Caco-2 (cell line): ENCODE measurements at regions not wholly inside any gene's neighbourhood (a gene's known extent, or its start where the extent isn't known, plus 50 kb on each side); places are given as distances from the start of the nearest gene placed in this dataset.

Experiments
- BruUV-seq: library from RNA; stranded (reverse); fragments of 400-500 nt; replicated peaks from 2 replicates; lab custom pipeline; 2021; lab: Mats Ljungman, UMichigan
- CTCF ChIA-PET: fragments of 300-600 bp; sonication (Branson Sonifier 250); formaldehyde crosslinking; loops from one replicate; lab custom pipeline; 2022; ENCODE audit warnings: antibody characterized with exemption; lab: Charles Lee
- POLR2A ChIA-PET: fragments of 300-600 bp; sonication (Branson Sonifier 250); formaldehyde crosslinking; loops from one replicate; lab custom pipeline; 2022; ENCODE audit warnings: antibody characterized with exemption; lab: Charles Lee
- DNase-seq, 2 experiments: peaks; one replicate each; pipeline versions ENCODE4 v3.0.0 to v3.0.0-alpha.2; 2020 to 2022
- H3K27me3 ChIP-seq: replicated peaks from 2 replicates; pipeline ENCODE4 v1.6.0; 2011; ENCODE audit warnings: low read length; ENCODE audit not compliant: control insufficient read depth, insufficient read depth
- H3K36me3 ChIP-seq: 2 replicates; pipeline ENCODE4 v1.5.1; 2011; ENCODE audit warnings: low read length; ENCODE audit not compliant: control insufficient read depth, insufficient read depth
- H3K4me1 ChIP-seq: fragments of 250-450 bp; sonication (Bioruptor Pico); 2 replicates; pipeline ENCODE4 v1.5.1; 2020; ENCODE audit warnings: mild to moderate bottlenecking
- H3K4me3 ChIP-seq: 2 replicates; pipeline ENCODE4 v1.5.1; 2011; ENCODE audit warnings: low read depth, mild to moderate bottlenecking, control low read depth, low read length
- H3K9me3 ChIP-seq: fragments of 250-450 bp; sonication (Bioruptor Pico); 2 replicates; pipeline ENCODE4 v1.5.1; 2020; ENCODE audit warnings: mild to moderate bottlenecking, moderate library complexity
- H3K27ac Mint-ChIP-seq: one replicate; pipeline ENCODE4 v1.8.0; 2022; ENCODE audit warnings: mixed read lengths; ENCODE audit not compliant: unreplicated experiment
- H3K27me3 Mint-ChIP-seq: one replicate; pipeline ENCODE4 v1.8.0; 2022; ENCODE audit warnings: mixed read lengths; ENCODE audit not compliant: insufficient read depth, unreplicated experiment
- H3K36me3 Mint-ChIP-seq: one replicate; pipeline ENCODE4 v1.8.0; 2022; ENCODE audit warnings: mild to moderate bottlenecking, mixed read lengths; ENCODE audit not compliant: insufficient read depth, unreplicated experiment
- H3K4me1 Mint-ChIP-seq: one replicate; pipeline ENCODE4 v1.8.0; 2022; ENCODE audit warnings: low read depth, mixed read lengths; ENCODE audit not compliant: unreplicated experiment
- H3K4me3 Mint-ChIP-seq: one replicate; pipeline ENCODE4 v1.8.0; 2022; ENCODE audit warnings: mild to moderate bottlenecking, moderate library complexity, mixed read lengths; ENCODE audit not compliant: unreplicated experiment
- H3K9me3 Mint-ChIP-seq: one replicate; pipeline ENCODE4 v1.8.0; 2022; ENCODE audit warnings: mixed read lengths; ENCODE audit not compliant: unreplicated experiment
- intact Hi-C: fragments of 100-400 bp; cut with micrococcal nuclease; formaldehyde crosslinking; loops from one replicate; pipeline ENCODE4 v1.10.0; 2022; ENCODE audit not compliant: unreplicated experiment
- TF ChIP-seq, protein P1 (sequence below), 2 experiments: fragments of 200-600 bp in 1 of 2; IDR thresholded peaks; 1 replicate in 1 of 2; 2 replicates in 1 of 2; pipeline versions ENCODE4 v1.5.1 to v1.8.0; 2011 to 2022; ENCODE audit warnings: antibody characterized with exemption in 1 of 2, control low read depth in 1 of 2, inconsistent platforms in 1 of 2, low read depth in 1 of 2, low read length in 1 of 2, mild to moderate bottlenecking in 1 of 2, moderate library complexity in 1 of 2; ENCODE audit not compliant: insufficient read depth in 1 of 2, severe bottlenecking in 1 of 2, unreplicated experiment in 1 of 2

DNA sequence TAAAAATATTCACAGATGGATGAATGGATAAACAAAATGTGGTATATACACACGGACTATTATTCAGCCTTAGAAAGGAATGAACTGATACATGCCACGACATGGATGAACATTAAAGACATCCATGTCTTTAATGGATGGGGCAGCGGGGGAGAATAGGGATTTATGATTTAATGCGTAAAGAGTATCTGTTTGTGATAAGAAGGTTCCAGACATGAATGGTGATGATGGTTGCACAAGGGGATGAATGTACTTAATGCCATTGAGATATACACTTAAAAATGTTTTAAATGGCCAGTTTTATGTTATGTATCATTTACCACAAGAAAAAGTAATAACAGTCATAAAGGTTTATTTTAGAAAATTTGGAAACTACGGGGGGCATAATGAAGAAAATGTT lies 108.6 kb upstream of the WLS start:
- H3K27ac Mint-ChIP-seq: no peak overlapping the region
- H3K9me3 Mint-ChIP-seq: no peaks in the 10 kb centered on the region
- peaks cover 6% of the 10 kb centered on the region for H3K27me3 Mint-ChIP-seq
- Histone ChIP-seq H3K9me3 (no peaks in the 10 kb centered on the region), H3K36me3 (no peaks in the 10 kb centered on the region), H3K4me1 (no peaks in the 10 kb centered on the region), H3K27me3 (no peaks in the 10 kb centered on the region), H3K4me3 (no peak overlapping the region)
- CTCF ChIA-PET: no interaction called here
- TF ChIP-seq, protein P1, sequence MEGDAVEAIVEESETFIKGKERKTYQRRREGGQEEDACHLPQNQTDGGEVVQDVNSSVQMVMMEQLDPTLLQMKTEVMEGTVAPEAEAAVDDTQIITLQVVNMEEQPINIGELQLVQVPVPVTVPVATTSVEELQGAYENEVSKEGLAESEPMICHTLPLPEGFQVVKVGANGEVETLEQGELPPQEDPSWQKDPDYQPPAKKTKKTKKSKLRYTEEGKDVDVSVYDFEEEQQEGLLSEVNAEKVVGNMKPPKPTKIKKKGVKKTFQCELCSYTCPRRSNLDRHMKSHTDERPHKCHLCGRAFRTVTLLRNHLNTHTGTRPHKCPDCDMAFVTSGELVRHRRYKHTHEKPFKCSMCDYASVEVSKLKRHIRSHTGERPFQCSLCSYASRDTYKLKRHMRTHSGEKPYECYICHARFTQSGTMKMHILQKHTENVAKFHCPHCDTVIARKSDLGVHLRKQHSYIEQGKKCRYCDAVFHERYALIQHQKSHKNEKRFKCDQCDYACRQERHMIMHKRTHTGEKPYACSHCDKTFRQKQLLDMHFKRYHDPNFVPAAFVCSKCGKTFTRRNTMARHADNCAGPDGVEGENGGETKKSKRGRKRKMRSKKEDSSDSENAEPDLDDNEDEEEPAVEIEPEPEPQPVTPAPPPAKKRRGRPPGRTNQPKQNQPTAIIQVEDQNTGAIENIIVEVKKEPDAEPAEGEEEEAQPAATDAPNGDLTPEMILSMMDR (IDR thresholded peaks at IDR 0.05; ENCODE audit: insufficient read depth in 1 of 2, low read depth in 1 of 2, low read length in 1 of 2, severe bottlenecking in 1 of 2, unreplicated experiment in 1 of 2): no peak
- POLR2A ChIA-PET: no interaction called here
- H3K4me1 Mint-ChIP-seq: no peaks in the 10 kb centered on the region
- no peak for DNase-seq
- H3K36me3 Mint-ChIP-seq: no peaks in the 10 kb centered on the region
- no peak overlapping the region for H3K4me3 Mint-ChIP-seq
- no TSS peak for BruUV-seq
- intact Hi-C loops: no loop called here

DNA sequence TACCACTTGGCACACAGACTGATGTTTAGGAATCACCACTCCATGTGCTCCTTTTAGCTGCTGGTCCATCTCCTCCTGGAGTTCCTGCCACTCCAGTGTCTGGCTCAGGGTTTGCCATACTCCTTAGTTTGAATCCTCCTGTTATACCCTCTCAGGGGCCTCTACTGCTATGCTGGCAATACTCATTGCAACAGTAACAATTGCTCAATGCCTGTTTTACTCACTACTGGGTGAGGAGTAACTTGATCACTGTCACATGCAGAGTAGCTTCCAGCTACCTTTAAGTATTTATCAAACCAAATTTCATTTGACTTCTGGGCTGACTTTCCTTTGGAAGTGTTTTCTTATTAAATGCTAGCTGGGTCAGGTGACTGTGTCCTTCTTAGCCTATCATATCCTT lies 107.2 kb upstream of the WLS start:
- Mint-ChIP-seq H3K36me3 (no peaks in the 10 kb centered on the region), H3K4me1 (no peaks in the 10 kb centered on the region), H3K27me3 (peaks cover 6% of the 10 kb centered on the region), H3K27ac (no peak overlapping the region), H3K9me3 (no peaks in the 10 kb centered on the region), H3K4me3 (no peak overlapping the region)
- no peaks in the 10 kb centered on the region for H3K27me3 ChIP-seq
- no peaks in the 10 kb centered on the region for H3K4me1 ChIP-seq
- DNase-seq: no peak
- intact Hi-C loops: no loop called here
- ChIA-PET POLR2A (no interaction called here), CTCF (interaction anchor here (0.8 kb wide), 1 partner anchor 224 kb away, joined by 5 read pairs; no protein-coding TSS in a partner anchor)
- H3K36me3 ChIP-seq: no peaks in the 10 kb centered on the region
- H3K4me3 ChIP-seq: no peak overlapping the region
- no peaks in the 10 kb centered on the region for H3K9me3 ChIP-seq
- TF ChIP-seq, protein P1 (IDR thresholded peaks at IDR 0.05; ENCODE audit: insufficient read depth in 1 of 2, low read depth in 1 of 2, low read length in 1 of 2, severe bottlenecking in 1 of 2, unreplicated experiment in 1 of 2): no peak
- no TSS peak for BruUV-seq

DNA sequence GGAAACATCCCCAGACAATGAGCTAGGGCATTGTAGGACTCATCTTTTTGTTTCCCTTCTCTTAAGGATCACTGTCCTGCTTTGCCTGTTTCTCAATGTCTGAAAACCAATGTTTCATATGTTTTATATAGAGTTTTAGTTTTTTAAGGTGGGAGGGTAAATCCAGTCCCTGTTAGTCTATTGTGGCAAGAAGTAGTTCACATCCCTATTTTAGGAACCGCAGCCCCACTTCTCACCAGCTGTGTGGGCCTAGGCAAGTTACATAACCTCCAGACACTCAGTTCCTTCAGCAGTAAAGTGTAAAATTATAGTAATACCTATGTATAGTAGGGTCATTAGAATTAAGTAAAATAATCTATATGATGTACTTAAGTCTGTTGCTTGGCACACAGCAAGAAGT lies 105.8 kb upstream of the WLS start:
- no peak overlapping the region for H3K27ac Mint-ChIP-seq
- DNase-seq: no peak
- H3K27me3 ChIP-seq: no peaks in the 10 kb centered on the region
- H3K4me3 ChIP-seq: no peak overlapping the region
- no peaks in the 10 kb centered on the region for H3K9me3 Mint-ChIP-seq
- intact Hi-C loops: no loop called here
- H3K4me1 Mint-ChIP-seq: no peaks in the 10 kb centered on the region
- peaks cover 6% of the 10 kb centered on the region for H3K27me3 Mint-ChIP-seq
- H3K36me3 ChIP-seq: no peaks in the 10 kb centered on the region
- H3K4me1 ChIP-seq: no peaks in the 10 kb centered on the region
- BruUV-seq: no TSS peak
- CTCF ChIA-PET: no interaction called here
- no peaks in the 10 kb centered on the region for H3K9me3 ChIP-seq
- no peaks in the 10 kb centered on the region for H3K36me3 Mint-ChIP-seq
- POLR2A ChIA-PET: no interaction called here
- TF ChIP-seq, protein P1 (IDR thresholded peaks at IDR 0.05; ENCODE audit: insufficient read depth in 1 of 2, low read depth in 1 of 2, low read length in 1 of 2, severe bottlenecking in 1 of 2, unreplicated experiment in 1 of 2): no peak
- no peak overlapping the region for H3K4me3 Mint-ChIP-seq
